Loucy (cell line): ENCODE measurements at regions not wholly inside any gene's neighbourhood (a gene's known extent, or its start where the extent isn't known, plus 50 kb on each side); places are given as distances from the start of the nearest gene placed in this dataset.

Experiments
- CTCF ChIP-seq: fragments of 200-600 bp; sonication (generic); conservative IDR thresholded peaks from 2 replicates; pipeline ENCODE4 v1.5.1; 2014; ENCODE audit warnings: mild to moderate bottlenecking, antibody characterized with exemption, low read length
- EZH2phosphoT487 ChIP-seq: fragments of 200-600 bp; IDR thresholded peaks from 2 replicates; pipeline ENCODE4 v1.6.1; 2018; ENCODE audit warnings: antibody characterized with exemption, mild to moderate bottlenecking, moderate library complexity, borderline replicate concordance

- TF ChIP-seq CTCF (no peak), EZH2phosphoT487 (no peak)
Observed at GRCh38 chr3:117135207-117135606, 425.6 kb downstream of the TUSC7 start.
